Neural crest cell (in vitro differentiated cells): ENCODE measurements at regions not wholly inside any gene's neighbourhood (a gene's known extent, or its start where the extent isn't known, plus 50 kb on each side); places are given as distances from the start of the nearest gene placed in this dataset.

Experiments
- DNase-seq: peaks from one replicate; pipeline ENCODE4 v3.0.0; 2021; ENCODE audit warnings: low read depth, mixed read lengths, low spot score
- H3K27ac Mint-ChIP-seq: one replicate; pipeline ENCODE4 v1.8.0; 2021; ENCODE audit warnings: mild to moderate bottlenecking, mixed read lengths; ENCODE audit not compliant: unreplicated experiment
- H3K27me3 Mint-ChIP-seq: 2 replicates; pipeline ENCODE4 v1.8.0; 2021; ENCODE audit warnings: low read depth, mild to moderate bottlenecking, mixed read lengths
- H3K36me3 Mint-ChIP-seq: 2 replicates; pipeline ENCODE4 v1.8.0; 2021; ENCODE audit warnings: low read depth, mild to moderate bottlenecking, mixed read lengths
- H3K4me1 Mint-ChIP-seq: 2 replicates; pipeline ENCODE4 v1.8.0; 2021; ENCODE audit warnings: mixed read lengths
- H3K4me3 Mint-ChIP-seq: one replicate; pipeline ENCODE4 v1.8.0; 2021; ENCODE audit warnings: mild to moderate bottlenecking, mixed read lengths
- H3K9me3 Mint-ChIP-seq: 2 replicates; pipeline ENCODE4 v1.8.0; 2021; ENCODE audit warnings: mixed read lengths
- CTCF ChIP-seq: fragments of 200-600 bp; sonication (generic); conservative IDR thresholded peaks from 2 replicates; pipeline ENCODE4 v1.5.0; 2021; ENCODE audit warnings: antibody characterized with exemption, mild to moderate bottlenecking

- H3K4me3 Mint-ChIP-seq = no peak overlapping the region
- H3K27ac Mint-ChIP-seq = no peak overlapping the region
- peaks cover 3% of the 10 kb centered on the region for H3K9me3 Mint-ChIP-seq
- no peaks in the 10 kb centered on the region for H3K4me1 Mint-ChIP-seq
- TF ChIP-seq CTCF = no peak
- DNase-seq = no peak
- no peaks in the 10 kb centered on the region for H3K36me3 Mint-ChIP-seq
- no peaks in the 10 kb centered on the region for H3K27me3 Mint-ChIP-seq
Observed at GRCh38 chr2:194587739-194588270, 1069.2 kb upstream of the SLC39A10 start.

GRCh38 chr2:194567661-194568017 is 1089.4 kb upstream of the SLC39A10 start:
- H3K27me3 Mint-ChIP-seq = peaks cover 3% of the 10 kb centered on the region
- H3K9me3 Mint-ChIP-seq = no peaks in the 10 kb centered on the region
- H3K4me3 Mint-ChIP-seq = no peak overlapping the region
- no peak for DNase-seq
- no peaks in the 10 kb centered on the region for H3K36me3 Mint-ChIP-seq
- no peak for TF ChIP-seq CTCF
- no peak overlapping the region for H3K27ac Mint-ChIP-seq
- no peaks in the 10 kb centered on the region for H3K4me1 Mint-ChIP-seq

- Mint-ChIP-seq H3K36me3 (no peaks in the 10 kb centered on the region), H3K27me3 (peaks cover 3% of the 10 kb centered on the region), H3K4me3 (no peak overlapping the region), H3K4me1 (no peaks in the 10 kb centered on the region), H3K27ac (no peak overlapping the region), H3K9me3 (no peaks in the 10 kb centered on the region)
- TF ChIP-seq CTCF = no peak
- no peak for DNase-seq
Observed at GRCh38 chr2:194566907-194567660, 1089.9 kb upstream of the SLC39A10 start.

GRCh38 chr2:194564422-194564821 is 1092.6 kb upstream of the SLC39A10 start:
- Mint-ChIP-seq H3K4me3 (no peak overlapping the region), H3K9me3 (no peaks in the 10 kb centered on the region), H3K4me1 (no peaks in the 10 kb centered on the region)

GRCh38 chr2:194562329-194562728 is 1094.7 kb upstream of the SLC39A10 start:
- no peak for DNase-seq
- Mint-ChIP-seq H3K36me3 (no peaks in the 10 kb centered on the region), H3K27ac (no peak overlapping the region), H3K27me3 (peaks cover 3% of the 10 kb centered on the region), H3K4me3 (no peak overlapping the region), H3K4me1 (no peaks in the 10 kb centered on the region), H3K9me3 (no peaks in the 10 kb centered on the region)
- no peak for TF ChIP-seq CTCF

More at GRCh38 chr2:194564422-194564821, 1092.6 kb upstream of the SLC39A10 start:
- Mint-ChIP-seq H3K27ac (no peak overlapping the region), H3K36me3 (no peaks in the 10 kb centered on the region), H3K27me3 (peaks cover 3% of the 10 kb centered on the region)
- no peak for DNase-seq
- TF ChIP-seq CTCF = no peak
